ENCODE measurements at regions not wholly inside any gene's neighbourhood (a gene's known extent, or its start where the extent isn't known, plus 50 kb on each side); places are given as distances from the start of the nearest gene placed in this dataset.

DNA sequence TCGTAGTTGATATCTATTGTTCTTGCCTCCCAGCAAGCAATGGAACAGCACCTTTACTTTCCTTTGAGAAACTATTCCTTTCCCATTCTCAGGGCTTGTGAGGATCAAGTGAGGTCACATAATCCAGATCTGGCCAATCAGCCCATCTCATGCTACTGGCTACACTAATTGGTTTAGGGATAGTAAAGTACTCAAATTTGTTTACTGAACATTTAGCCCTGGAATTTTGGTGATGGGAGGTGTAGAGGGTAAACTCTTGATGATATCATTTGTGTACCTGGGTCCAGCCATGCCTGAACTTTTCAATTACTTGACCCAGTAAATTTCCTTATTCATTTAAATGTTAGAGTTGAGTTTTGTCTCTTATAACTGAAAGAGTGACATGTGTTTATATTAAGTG lies 195.8 kb upstream of the TNP1 start:
- Mint-ChIP-seq H3K27ac (no peak overlapping the region), H3K36me3 (no peaks in the 10 kb centered on the region), H3K4me3 (no peak overlapping the region), H3K27me3 (peaks cover 4% of the 10 kb centered on the region), H3K9me3 (no peaks in the 10 kb centered on the region), H3K4me1 (ENCODE audit: low read depth) (no peaks in the 10 kb centered on the region)
- DNase-seq: no peak
- CTCF ChIA-PET: no interaction called here
- intact Hi-C loops (cut with micrococcal nuclease): no loop called here
- POLR2A ChIA-PET: no interaction called here

- POLR2A ChIA-PET: no interaction called here
Measured at GRCh38 chr2:217054791-217055190, 194.9 kb upstream of the TNP1 start.

DNA sequence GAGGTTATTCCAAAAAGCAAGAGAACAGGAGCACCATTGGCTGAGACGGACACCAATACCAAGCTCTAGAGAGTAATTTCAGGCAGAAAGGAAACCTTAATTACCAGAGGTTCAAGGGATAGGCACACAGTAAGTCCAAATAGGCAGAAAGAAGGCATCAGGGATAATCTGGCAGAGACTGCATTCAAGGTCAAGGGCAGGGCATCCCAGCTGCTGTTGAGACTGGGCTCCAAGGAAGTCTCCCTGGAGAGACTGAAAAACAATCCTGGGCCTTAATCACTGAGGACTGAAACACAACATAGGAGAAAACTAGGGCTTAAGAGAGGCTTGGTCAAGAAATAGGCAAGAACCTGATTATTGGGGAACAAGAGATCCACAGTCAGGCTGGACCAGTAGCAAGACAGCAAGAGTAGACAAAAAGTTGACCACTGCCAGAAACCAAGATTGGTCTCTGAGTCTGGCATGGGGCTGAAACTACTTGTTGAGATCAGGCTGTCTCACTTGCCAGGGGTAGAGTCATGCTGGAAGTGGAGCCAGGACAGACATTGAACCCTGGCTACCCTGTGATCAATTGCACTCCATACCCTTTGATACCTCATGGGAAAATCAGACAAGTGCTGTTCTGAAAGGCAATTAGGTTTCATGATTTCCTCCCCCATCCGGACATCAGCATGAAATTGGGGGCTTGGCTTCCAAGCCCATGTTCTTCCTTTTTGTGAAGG lies 193.2 kb upstream of the TNP1 start:
- no peaks in the 10 kb centered on the region for H3K4me1 Mint-ChIP-seq (ENCODE audit: low read depth)
- DNase-seq: no peak
- no peaks in the 10 kb centered on the region for H3K36me3 Mint-ChIP-seq
- CTCF ChIA-PET: no interaction called here
- POLR2A ChIA-PET: no interaction called here
- H3K27ac Mint-ChIP-seq: no peak overlapping the region
- no peak overlapping the region for H3K4me3 Mint-ChIP-seq
- intact Hi-C loops (cut with micrococcal nuclease): no loop called here
- no peaks in the 10 kb centered on the region for H3K9me3 Mint-ChIP-seq
- peaks cover 4% of the 10 kb centered on the region for H3K27me3 Mint-ChIP-seq

More at GRCh38 chr2:217054791-217055190, 194.9 kb upstream of the TNP1 start:
- Mint-ChIP-seq H3K9me3 (no peaks in the 10 kb centered on the region), H3K4me3 (no peak overlapping the region), H3K27ac (no peak overlapping the region), H3K4me1 (ENCODE audit: low read depth) (no peaks in the 10 kb centered on the region), H3K36me3 (no peaks in the 10 kb centered on the region), H3K27me3 (peaks cover 4% of the 10 kb centered on the region)
- intact Hi-C loops (cut with micrococcal nuclease): no loop called here
- CTCF ChIA-PET: no interaction called here
- no peak for DNase-seq

GRCh38 chr2:217051416-217051815 lies 191.6 kb upstream of the TNP1 start:
- H3K4me1 Mint-ChIP-seq (ENCODE audit: low read depth): no peaks in the 10 kb centered on the region
- no peak overlapping the region for H3K27ac Mint-ChIP-seq
- H3K27me3 Mint-ChIP-seq: peaks cover 4% of the 10 kb centered on the region
- H3K36me3 Mint-ChIP-seq: no peaks in the 10 kb centered on the region
- CTCF ChIA-PET: no interaction called here
- intact Hi-C loops (cut with micrococcal nuclease): no loop called here
- no peak for DNase-seq
- POLR2A ChIA-PET: no interaction called here
- no peaks in the 10 kb centered on the region for H3K9me3 Mint-ChIP-seq
- H3K4me3 Mint-ChIP-seq: no peak overlapping the region

- POLR2A ChIA-PET: no interaction called here
Measured at GRCh38 chr2:217049956-217050355, 190.1 kb upstream of the TNP1 start.

DNA sequence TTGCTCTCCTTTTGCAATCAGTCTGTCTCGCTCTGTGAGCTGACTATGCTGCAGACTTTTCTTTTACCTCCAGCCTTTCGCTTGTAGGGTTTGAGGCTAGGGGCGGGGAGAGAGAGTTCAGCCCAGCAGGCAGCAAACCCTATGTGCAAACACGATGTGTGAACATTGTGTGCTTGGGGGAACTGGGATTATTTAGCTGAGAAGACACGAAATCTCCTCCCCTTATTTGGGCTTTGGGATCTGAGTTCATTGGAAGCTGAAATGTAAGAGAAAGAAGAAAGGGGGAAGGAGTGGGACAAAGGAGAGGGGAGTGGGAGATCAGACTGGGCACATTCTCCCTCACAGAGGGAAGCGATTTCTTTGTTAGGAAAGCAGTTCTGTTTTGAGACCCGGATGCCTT lies 189.6 kb upstream of the TNP1 start:
- no peaks in the 10 kb centered on the region for H3K9me3 Mint-ChIP-seq
- no peak for DNase-seq
- peaks cover 4% of the 10 kb centered on the region for H3K27me3 Mint-ChIP-seq
- no peak overlapping the region for H3K27ac Mint-ChIP-seq
- no peaks in the 10 kb centered on the region for H3K4me1 Mint-ChIP-seq (ENCODE audit: low read depth)
- CTCF ChIA-PET: interaction anchor here (0.7 kb wide), 1 partner anchor 171 kb away, joined by 3 read pairs; no protein-coding TSS in a partner anchor
- intact Hi-C loops (cut with micrococcal nuclease): no loop called here
- H3K36me3 Mint-ChIP-seq: no peaks in the 10 kb centered on the region
- POLR2A ChIA-PET: no interaction called here
- no peak overlapping the region for H3K4me3 Mint-ChIP-seq

More at GRCh38 chr2:217049956-217050355, 190.1 kb upstream of the TNP1 start:
- Mint-ChIP-seq H3K4me1 (ENCODE audit: low read depth) (no peaks in the 10 kb centered on the region), H3K9me3 (no peaks in the 10 kb centered on the region), H3K27ac (no peak overlapping the region), H3K36me3 (no peaks in the 10 kb centered on the region), H3K4me3 (no peak overlapping the region), H3K27me3 (peaks cover 4% of the 10 kb centered on the region)
- no peak for DNase-seq
- CTCF ChIA-PET: interaction anchor here (0.7 kb wide), 1 partner anchor 172 kb away, joined by 3 read pairs; no protein-coding TSS in a partner anchor
- intact Hi-C loops (cut with micrococcal nuclease): no loop called here

DNA sequence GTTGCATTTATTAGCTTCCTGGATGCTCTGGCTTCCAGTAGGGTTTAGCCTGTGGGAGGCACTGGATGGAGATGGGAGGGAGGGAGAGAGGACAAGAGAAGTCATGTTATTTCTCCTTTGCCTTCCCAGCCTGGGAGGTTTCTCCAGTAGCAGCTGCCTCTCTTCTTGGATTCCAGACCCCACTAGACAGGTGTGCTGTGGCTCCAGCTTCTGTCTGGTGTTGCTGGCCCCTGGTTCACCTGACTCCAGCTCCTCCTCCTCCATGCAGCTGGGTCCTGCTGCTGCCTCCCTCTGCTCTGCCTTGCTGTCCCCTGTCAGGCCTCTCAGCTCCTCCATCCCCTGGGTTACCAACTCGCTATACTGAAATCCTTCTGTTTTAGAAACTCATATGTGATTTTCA lies 188.9 kb upstream of the TNP1 start:
- H3K36me3 Mint-ChIP-seq: no peaks in the 10 kb centered on the region
- H3K27me3 Mint-ChIP-seq: peaks cover 4% of the 10 kb centered on the region
- no peak for DNase-seq
- H3K4me1 Mint-ChIP-seq (ENCODE audit: low read depth): no peaks in the 10 kb centered on the region
- H3K9me3 Mint-ChIP-seq: no peaks in the 10 kb centered on the region
- H3K27ac Mint-ChIP-seq: no peak overlapping the region
- no peak overlapping the region for H3K4me3 Mint-ChIP-seq
- POLR2A ChIA-PET: no interaction called here
- intact Hi-C loops (cut with micrococcal nuclease): no loop called here
- CTCF ChIA-PET: no interaction called here

DNA sequence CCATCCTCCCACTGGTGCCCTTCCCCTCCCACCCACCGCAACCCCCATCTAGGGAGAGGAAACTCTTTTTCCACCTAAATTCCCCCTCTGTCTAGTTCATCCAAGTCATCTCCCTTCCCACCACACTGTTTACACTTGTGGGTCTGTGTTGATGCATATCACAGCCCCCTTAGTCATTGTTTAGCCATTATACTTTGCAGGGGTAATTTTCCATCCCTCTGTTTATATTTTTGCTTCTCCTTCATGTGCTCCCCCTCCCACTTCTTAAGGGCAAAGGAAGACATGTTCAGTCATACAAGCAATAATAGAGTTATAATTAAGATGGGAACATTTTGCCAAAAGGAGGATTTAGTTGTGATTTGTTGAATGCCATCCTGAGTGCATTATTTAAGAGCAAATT lies 187.8 kb upstream of the TNP1 start:
- ChIA-PET POLR2A (no interaction called here), CTCF (no interaction called here)
- no peak for DNase-seq
- Mint-ChIP-seq H3K4me1 (ENCODE audit: low read depth) (no peaks in the 10 kb centered on the region), H3K4me3 (no peak overlapping the region), H3K9me3 (no peaks in the 10 kb centered on the region), H3K27me3 (peaks cover 3% of the 10 kb centered on the region), H3K36me3 (no peaks in the 10 kb centered on the region), H3K27ac (no peak overlapping the region)
- intact Hi-C loops (cut with micrococcal nuclease): no loop called here

DNA sequence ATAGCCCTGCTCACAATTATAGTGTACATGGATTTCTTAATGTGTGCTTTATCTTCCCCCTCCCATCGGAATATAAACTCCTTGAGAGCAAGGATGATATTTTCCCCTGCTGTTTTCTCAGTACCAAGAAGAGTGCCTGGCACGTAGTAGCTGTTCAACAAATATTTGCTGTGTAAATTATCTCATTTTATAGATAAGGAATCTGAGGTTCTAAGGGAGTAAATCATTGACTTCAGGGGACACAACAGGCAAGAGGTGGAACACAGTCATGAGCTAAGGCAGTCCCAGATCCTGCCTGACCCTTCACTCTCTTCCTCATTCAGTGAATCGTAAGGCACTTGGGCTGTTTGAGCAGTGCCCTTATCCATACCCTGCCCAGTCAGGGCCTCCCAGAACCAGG lies 187.3 kb upstream of the TNP1 start:
- Mint-ChIP-seq H3K27ac (no peak overlapping the region), H3K4me3 (no peak overlapping the region), H3K36me3 (no peaks in the 10 kb centered on the region), H3K9me3 (no peaks in the 10 kb centered on the region), H3K27me3 (peaks cover 3% of the 10 kb centered on the region), H3K4me1 (ENCODE audit: low read depth) (no peaks in the 10 kb centered on the region)
- intact Hi-C loops (cut with micrococcal nuclease): no loop called here
- CTCF ChIA-PET: no interaction called here
- POLR2A ChIA-PET: no interaction called here
- DNase-seq: no peak

DNA sequence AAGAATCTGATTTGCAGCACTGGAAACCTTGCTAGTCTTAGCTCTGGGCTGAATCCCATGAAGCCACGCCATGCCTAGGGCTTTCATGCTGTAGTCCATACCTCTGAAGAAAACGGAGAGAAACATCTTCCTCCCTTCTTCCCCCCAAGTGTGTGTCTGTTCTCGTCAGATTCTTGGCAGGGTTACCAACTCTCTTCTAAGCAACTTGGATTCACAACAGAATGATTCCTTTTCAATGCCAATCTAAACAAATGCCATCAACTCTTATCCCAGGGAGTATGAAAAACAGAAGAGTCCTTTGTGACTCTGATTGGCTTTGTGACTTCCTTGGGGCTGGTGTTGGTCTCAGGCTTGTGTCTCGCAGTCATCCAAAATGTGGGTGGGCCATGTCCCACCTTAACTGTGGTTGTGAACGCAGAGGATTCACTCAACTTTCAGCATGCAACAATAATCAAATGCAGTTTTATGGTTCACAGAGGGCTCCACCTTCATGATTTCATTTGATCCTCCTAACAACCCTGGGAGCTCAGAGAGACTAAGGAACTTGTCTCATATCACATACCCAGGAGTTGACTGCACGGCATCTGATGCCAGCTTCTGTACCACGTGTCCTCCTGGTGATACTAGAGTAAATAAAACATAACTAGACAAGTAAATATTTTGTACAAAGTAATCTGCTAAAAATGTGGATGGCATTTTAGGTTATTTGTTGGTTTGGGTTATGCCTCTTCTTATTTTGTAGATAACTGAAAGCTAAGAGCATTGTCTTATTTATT lies 186.0 kb upstream of the TNP1 start:
- no peak overlapping the region for H3K4me3 Mint-ChIP-seq
- peaks cover 1% of the 10 kb centered on the region for H3K27me3 Mint-ChIP-seq
- no peaks in the 10 kb centered on the region for H3K36me3 Mint-ChIP-seq
- H3K27ac Mint-ChIP-seq: no peak overlapping the region
- intact Hi-C loops (cut with micrococcal nuclease): no loop called here
- no peak for DNase-seq
- ChIA-PET CTCF (interaction anchor here (0.9 kb wide), 1 partner anchor 667 kb away, joined by 3 read pairs; no protein-coding TSS in a partner anchor), POLR2A (no interaction called here)
- no peaks in the 10 kb centered on the region for H3K4me1 Mint-ChIP-seq (ENCODE audit: low read depth)
- H3K9me3 Mint-ChIP-seq: no peaks in the 10 kb centered on the region

- no peak for DNase-seq
- H3K9me3 Mint-ChIP-seq: no peaks in the 10 kb centered on the region
- ChIA-PET CTCF (no interaction called here), POLR2A (no interaction called here)
- no peaks in the 10 kb centered on the region for H3K4me1 Mint-ChIP-seq (ENCODE audit: low read depth)
- H3K36me3 Mint-ChIP-seq: no peaks in the 10 kb centered on the region
- peaks cover 2% of the 10 kb centered on the region for H3K27me3 Mint-ChIP-seq
- no peak overlapping the region for H3K27ac Mint-ChIP-seq
- intact Hi-C loops (cut with micrococcal nuclease): no loop called here
- H3K4me3 Mint-ChIP-seq: no peak overlapping the region
Measured at GRCh38 chr2:217040099-217040498, 180.2 kb upstream of the TNP1 start.

- H3K4me1 Mint-ChIP-seq (ENCODE audit: low read depth): no peaks in the 10 kb centered on the region
- H3K4me3 Mint-ChIP-seq: no peak overlapping the region
- ChIA-PET POLR2A (no interaction called here), CTCF (no interaction called here)
- H3K27me3 Mint-ChIP-seq: peaks cover 2% of the 10 kb centered on the region
- no peak overlapping the region for H3K27ac Mint-ChIP-seq
- DNase-seq: no peak
- H3K36me3 Mint-ChIP-seq: no peaks in the 10 kb centered on the region
- no peaks in the 10 kb centered on the region for H3K9me3 Mint-ChIP-seq
- intact Hi-C loops (cut with micrococcal nuclease): no loop called here
Measured at GRCh38 chr2:217038001-217038400, 178.1 kb upstream of the TNP1 start.

- Mint-ChIP-seq H3K4me3 (no peak overlapping the region), H3K9me3 (no peaks in the 10 kb centered on the region), H3K27me3 (peaks cover 2% of the 10 kb centered on the region), H3K27ac (no peak overlapping the region), H3K4me1 (ENCODE audit: low read depth) (no peaks in the 10 kb centered on the region), H3K36me3 (no peaks in the 10 kb centered on the region)
- DNase-seq: no peak
- POLR2A ChIA-PET: no interaction called here
- intact Hi-C loops (cut with micrococcal nuclease): no loop called here
- CTCF ChIA-PET: no interaction called here
Measured at GRCh38 chr2:217037353-217037752, 177.5 kb upstream of the TNP1 start.

All from activated CD4-positive, alpha-beta memory T cell treated with anti-CD3 and anti-CD28 coated beads for 36 hours (primary cell).